HFFc6 (cell line): ENCODE measurements at regions not wholly inside any gene's neighbourhood (a gene's known extent, or its start where the extent isn't known, plus 50 kb on each side); places are given as distances from the start of the nearest gene placed in this dataset.

Source experiments
- DNase-seq: peaks from one replicate; pipeline ENCODE4 v3.0.0-alpha.2; 2018
- H3K27ac Mint-ChIP-seq: 2 replicates; pipeline ENCODE4 v1.8.0; 2020; ENCODE audit warnings: mild to moderate bottlenecking, mixed read lengths
- H3K27me3 Mint-ChIP-seq: 2 replicates; pipeline ENCODE4 v1.8.0; 2021; ENCODE audit warnings: mild to moderate bottlenecking, moderate library complexity, mixed read lengths; ENCODE audit not compliant: insufficient read depth
- H3K36me3 Mint-ChIP-seq: 2 replicates; pipeline ENCODE4 v1.8.0; 2021; ENCODE audit warnings: low read depth, mixed read lengths
- H3K4me1 Mint-ChIP-seq: 2 replicates; pipeline ENCODE4 v1.8.0; 2020; ENCODE audit warnings: low read depth, mixed read lengths
- H3K4me3 Mint-ChIP-seq: 2 replicates; pipeline ENCODE4 v1.8.0; 2020; ENCODE audit warnings: mild to moderate bottlenecking, moderate library complexity, mixed read lengths
- H3K9me3 Mint-ChIP-seq: 2 replicates; pipeline ENCODE4 v1.8.0; 2020; ENCODE audit warnings: mild to moderate bottlenecking, mixed read lengths
- CTCF ChIP-seq: fragments of 200-600 bp; sonication (generic); IDR thresholded peaks from 2 replicates; pipeline ENCODE4 v1.5.0; 2021; ENCODE audit warnings: antibody characterized with exemption, mild to moderate bottlenecking

- no peaks in the 10 kb centered on the region for H3K36me3 Mint-ChIP-seq
- peaks cover 8% of the 10 kb centered on the region; the same call in 1 of the 2 replicates for H3K27me3 Mint-ChIP-seq
- peaks cover 72% of the 10 kb centered on the region for H3K4me1 Mint-ChIP-seq
- H3K4me3 Mint-ChIP-seq = peak overlapping the region; percentile 11; the same call in 1 of the 2 replicates
- H3K27ac Mint-ChIP-seq = peak overlapping the region; percentile 78
- no peaks in the 10 kb centered on the region for H3K9me3 Mint-ChIP-seq
- peak; percentile 75 for DNase-seq
- TF ChIP-seq CTCF = no peak
Observed at GRCh38 chr20:60242836-60243505, 284.7 kb downstream of the CDH26 start.

- peaks cover 73% of the 10 kb centered on the region for H3K4me1 Mint-ChIP-seq
- H3K27me3 Mint-ChIP-seq = peaks cover 8% of the 10 kb centered on the region; the same call in 1 of the 2 replicates
- H3K36me3 Mint-ChIP-seq = no peaks in the 10 kb centered on the region
- no peaks in the 10 kb centered on the region for H3K9me3 Mint-ChIP-seq
- no peak overlapping the region for H3K4me3 Mint-ChIP-seq
- peak overlapping the region; percentile 34 for H3K27ac Mint-ChIP-seq
- no peak for DNase-seq
- no peak for TF ChIP-seq CTCF
Observed at GRCh38 chr20:60244373-60245146, 286.3 kb downstream of the CDH26 start.

- H3K27ac Mint-ChIP-seq = no peak overlapping the region
- no peak for DNase-seq
- no peak for TF ChIP-seq CTCF
- peaks cover 8% of the 10 kb centered on the region; the same call in 1 of the 2 replicates for H3K27me3 Mint-ChIP-seq
- peaks cover 6% of the 10 kb centered on the region for H3K36me3 Mint-ChIP-seq
- H3K9me3 Mint-ChIP-seq = no peaks in the 10 kb centered on the region
- H3K4me1 Mint-ChIP-seq = peaks cover 79% of the 10 kb centered on the region
- no peak overlapping the region for H3K4me3 Mint-ChIP-seq
Observed at GRCh38 chr20:60246751-60247150, 288.5 kb downstream of the CDH26 start.

GRCh38 chr20:60249436-60249835 is 291.2 kb downstream of the CDH26 start:
- DNase-seq = peak; percentile 99
- Mint-ChIP-seq H3K4me3 (peak overlapping the region; percentile 79), H3K9me3 (no peaks in the 10 kb centered on the region), H3K27me3 (no peaks in the 10 kb centered on the region; the same call in none of the 2 replicates), H3K4me1 (peaks cover 62% of the 10 kb centered on the region), H3K27ac (peak overlapping the region; percentile 92), H3K36me3 (peaks cover 6% of the 10 kb centered on the region)
- TF ChIP-seq CTCF = no peak

GRCh38 chr20:60250251-60250650 is 292.0 kb downstream of the CDH26 start:
- H3K9me3 Mint-ChIP-seq = no peaks in the 10 kb centered on the region
- peaks cover 62% of the 10 kb centered on the region for H3K4me1 Mint-ChIP-seq
- peak; percentile 37 for DNase-seq
- no peaks in the 10 kb centered on the region; the same call in none of the 2 replicates for H3K27me3 Mint-ChIP-seq
- peaks cover 6% of the 10 kb centered on the region for H3K36me3 Mint-ChIP-seq
- peak overlapping the region; percentile 79 for H3K4me3 Mint-ChIP-seq
- peak overlapping the region; percentile 92 for H3K27ac Mint-ChIP-seq
- no peak for TF ChIP-seq CTCF
